Lung (tissue), 11 donors: ENCODE measurements at regions not wholly inside any gene's neighbourhood (a gene's known extent, or its start where the extent isn't known, plus 50 kb on each side); places are given as distances from the start of the nearest gene placed in this dataset.

Source experiments
- ATAC-seq: fragments of 200-7000 bp; cut with Tn5 transposase; one replicate; pipeline ENCODE4 v1.9.1; 2020; ENCODE audit warnings: moderate number of reproducible peaks; ENCODE audit not compliant: insufficient read depth, low FRiP score
- DNase-seq, 3 donors: peaks; one replicate each; pipeline ENCODE4 v3.0.0-alpha.2; 2013 to 2017
- H3K27ac ChIP-seq, 2 donors: one replicate each; pipeline ENCODE4 v1.5.1; 2013; ENCODE audit warnings: mild to moderate bottlenecking in 2 of 2, moderate library complexity in 2 of 2, control low read depth in 1 of 2, inconsistent platforms in 1 of 2, low read depth in 1 of 2, low read length in 1 of 2
- H3K27me3 ChIP-seq, 3 donors: one replicate each; pipeline ENCODE4 v1.5.1; 2013; ENCODE audit warnings: low read length in 2 of 3; ENCODE audit not compliant: control insufficient read depth in 3 of 3, insufficient read depth in 3 of 3
- H3K36me3 ChIP-seq, 4 donors: one replicate each; pipeline ENCODE4 v1.5.1; 2013; ENCODE audit warnings: low read length in 4 of 4, mild to moderate bottlenecking in 1 of 4, moderate library complexity in 1 of 4; ENCODE audit not compliant: control insufficient read depth in 4 of 4, insufficient read depth in 4 of 4
- H3K4me1 ChIP-seq, 5 donors: one replicate each; pipeline ENCODE4 v1.5.1; 2013; ENCODE audit warnings: low read length in 5 of 5, mild to moderate bottlenecking in 2 of 5, moderate library complexity in 1 of 5; ENCODE audit not compliant: control insufficient read depth in 5 of 5, insufficient read depth in 5 of 5
- H3K4me3 ChIP-seq: one replicate; pipeline ENCODE4 v1.5.1; 2013; ENCODE audit warnings: mild to moderate bottlenecking, control low read depth, moderate library complexity
- H3K9ac ChIP-seq, 2 donors: one replicate each; pipeline ENCODE4 v1.5.1; 2013; ENCODE audit warnings: low read length in 2 of 2, control low read depth in 1 of 2; ENCODE audit not compliant: insufficient read depth in 1 of 2
- H3K9me3 ChIP-seq, 4 donors: one replicate each; pipeline ENCODE4 v1.5.1; 2013; ENCODE audit warnings: low read length in 3 of 4, mild to moderate bottlenecking in 1 of 4, moderate library complexity in 1 of 4; ENCODE audit not compliant: control insufficient read depth in 4 of 4, insufficient read depth in 3 of 4
- CTCF ChIP-seq: IDR thresholded peaks from 2 replicates; pipeline ENCODE4 v1.5.1; 2012; ENCODE audit warnings: mild to moderate bottlenecking; ENCODE audit errors: control extremely low read depth, extremely low read depth
- WGBS, 2 donors: extraction: QIAGEN DNeasy Blood & Tissue Kit; methylation state at CpG; one replicate each; pipeline ENCODE4 v1.1.7; 2013; 5-methylcytosine and 5-hydroxymethylcytosine counted together
- donor health status: control.
- donor health status: control.
- donor health status: Bipolar disorder and iron deficiency.
- donor health status: healthy.
- donor health status: DM: yes; HTN: yes; CAD: no.

GRCh38 chr18:61093965-61094364 lies 239.3 kb upstream of the CDH20 start:
- H3K27me3 ChIP-seq, result no peaks in the 10 kb centered on the region
- H3K4me3 ChIP-seq, result no peak overlapping the region
- 87 to 88% methylated on average over 2 of the region's 2 CpGs for WGBS, 2 donors
- no peak overlapping the region for H3K9ac ChIP-seq
- ATAC-seq (no peak), DNase-seq (no peak)
- H3K27ac ChIP-seq, result no peak overlapping the region
- H3K9me3 ChIP-seq, result no peaks in the 10 kb centered on the region
- no peak for TF ChIP-seq CTCF
- no peaks in the 10 kb centered on the region for H3K36me3 ChIP-seq
- peaks cover 0 to 4% (median 0%) of the 10 kb centered on the region in 5 donors for H3K4me1 ChIP-seq

GRCh38 chr18:61096226-61096625 lies 237.0 kb upstream of the CDH20 start:
- H3K9ac ChIP-seq, result no peak overlapping the region
- peaks cover 0 to 4% (median 0%) of the 10 kb centered on the region in 5 donors for H3K4me1 ChIP-seq
- H3K36me3 ChIP-seq, result no peaks in the 10 kb centered on the region
- WGBS, 2 donors, result 78 to 87% methylated on average over 2 of the region's 2 CpGs
- no peaks in the 10 kb centered on the region for H3K27me3 ChIP-seq
- H3K9me3 ChIP-seq, result no peaks in the 10 kb centered on the region
- no peak for ATAC-seq
- no peak for DNase-seq
- no peak for TF ChIP-seq CTCF
- H3K4me3 ChIP-seq, result no peak overlapping the region
- no peak overlapping the region for H3K27ac ChIP-seq

GRCh38 chr18:61107113-61107512 lies 226.1 kb upstream of the CDH20 start:
- H3K27me3 ChIP-seq, result no peaks in the 10 kb centered on the region
- H3K36me3 ChIP-seq, result no peaks in the 10 kb centered on the region
- no peak for TF ChIP-seq CTCF
- no peak for ATAC-seq
- peaks cover 0 to 4% (median 0%) of the 10 kb centered on the region in 5 donors for H3K4me1 ChIP-seq
- no peak overlapping the region for H3K4me3 ChIP-seq
- H3K27ac ChIP-seq, result no peak overlapping the region
- no peaks in the 10 kb centered on the region for H3K9me3 ChIP-seq
- no peak overlapping the region for H3K9ac ChIP-seq
- WGBS, 2 donors, result 82 to 86% methylated on average over 1 of the region's 1 CpG
- no peak for DNase-seq

GRCh38 chr18:61108706-61109105 lies 224.5 kb upstream of the CDH20 start:
- H3K36me3 ChIP-seq, result no peaks in the 10 kb centered on the region
- no peak overlapping the region for H3K4me3 ChIP-seq
- no peaks in the 10 kb centered on the region for H3K27me3 ChIP-seq
- no peaks in the 10 kb centered on the region for H3K9me3 ChIP-seq
- DNase-seq (no peak), ATAC-seq (no peak)
- no peak overlapping the region for H3K27ac ChIP-seq
- peaks cover 0 to 4% (median 0%) of the 10 kb centered on the region in 5 donors for H3K4me1 ChIP-seq
- no peak for TF ChIP-seq CTCF
- H3K9ac ChIP-seq, result no peak overlapping the region
